IMR-90 (cell line): ENCODE measurements at regions not wholly inside any gene's neighbourhood (a gene's known extent, or its start where the extent isn't known, plus 50 kb on each side); places are given as distances from the start of the nearest gene placed in this dataset.

Experiments
- ATAC-seq: fragments of 200-7000 bp; cut with Tn5 transposase; 2 replicates; pipeline ENCODE4 v1.9.1; 2020; ENCODE audit warnings: low read depth, mild to moderate bottlenecking, moderate library complexity
- BruUV-seq: library from RNA; stranded (reverse); fragments of 400-500 nt; replicated peaks from 2 replicates; lab custom pipeline; 2021; lab: Mats Ljungman, UMichigan
- CTCF ChIA-PET: fragments of 300-600 bp; formaldehyde crosslinking; extraction: SDS; loops from one replicate; lab custom pipeline; 2021; ENCODE audit warnings: antibody characterized with exemption; lab: Yijun Ruan, JAX
- POLR2A ChIA-PET: fragments of 300-600 bp; sonication (Branson Sonifier 250); formaldehyde crosslinking; loops from one replicate; lab custom pipeline; 2022; ENCODE audit warnings: antibody characterized with exemption; ENCODE audit not compliant: unreplicated experiment; lab: Charles Lee
- DNase-seq: peaks from one replicate; pipeline ENCODE4 v3.0.0; 2013
- H2AFZ ChIP-seq: replicated peaks from 2 replicates; pipeline ENCODE3; 2013; ENCODE audit warnings: low read length, mild to moderate bottlenecking; ENCODE audit not compliant: poor library complexity
- H2AK5ac ChIP-seq: 2 replicates; pipeline ENCODE4 v1.6.1; 2013; ENCODE audit warnings: low read depth, low read length, inconsistent platforms
- H2AK9ac ChIP-seq: replicated peaks from 2 replicates; pipeline ENCODE3; 2013; ENCODE audit warnings: mild to moderate bottlenecking, low read depth, low read length, moderate library complexity; ENCODE audit not compliant: poor library complexity
- H2BK120ac ChIP-seq: 2 replicates; pipeline ENCODE4 v1.6.1; 2013; ENCODE audit warnings: low read depth, low read length, inconsistent platforms
- H2BK15ac ChIP-seq: 3 replicates; pipeline ENCODE4 v1.6.1; 2013; ENCODE audit warnings: low read depth, low read length, inconsistent platforms
- H2BK20ac ChIP-seq: 2 replicates; pipeline ENCODE4 v1.6.1; 2013; ENCODE audit warnings: low read depth, mild to moderate bottlenecking, inconsistent platforms, low read length, moderate library complexity
- H2BK5ac ChIP-seq: 2 replicates; pipeline ENCODE4 v1.6.1; 2013; ENCODE audit warnings: mild to moderate bottlenecking, low read depth, low read length, inconsistent platforms; ENCODE audit not compliant: poor library complexity, severe bottlenecking
- H3K14ac ChIP-seq: replicated peaks from 2 replicates; pipeline ENCODE4 v1.6.1; 2013; ENCODE audit warnings: low read depth, low read length, inconsistent platforms
- H3K18ac ChIP-seq: 2 replicates; pipeline ENCODE4 v1.6.1; 2013; ENCODE audit warnings: low read depth, low read length, control low read depth
- H3K23ac ChIP-seq: 2 replicates; pipeline ENCODE4 v1.6.1; 2013; ENCODE audit warnings: low read depth, low read length, inconsistent platforms
- H3K27ac ChIP-seq: 2 replicates; pipeline ENCODE4 v1.5.1; 2013; ENCODE audit warnings: mild to moderate bottlenecking, control low read depth, low read length; ENCODE audit not compliant: insufficient read depth
- H3K27me3 ChIP-seq: 2 replicates; pipeline ENCODE4 v1.6.1; 2013; ENCODE audit warnings: low read length; ENCODE audit not compliant: control insufficient read depth, insufficient read depth
- H3K36me3 ChIP-seq: 2 replicates; pipeline ENCODE4 v1.6.1; 2013; ENCODE audit warnings: low read length, mixed read lengths; ENCODE audit not compliant: control insufficient read depth, insufficient read depth
- H3K4ac ChIP-seq: 2 replicates; pipeline ENCODE4 v1.6.1; 2013; ENCODE audit warnings: low read depth, low read length, inconsistent platforms
- H3K4me1 ChIP-seq: 2 replicates; pipeline ENCODE4 v1.6.1; 2013; ENCODE audit warnings: low read length, mixed read lengths; ENCODE audit not compliant: control insufficient read depth, insufficient read depth
- H3K4me2 ChIP-seq: 2 replicates; pipeline ENCODE4 v1.6.1; 2013; ENCODE audit warnings: low read depth, mild to moderate bottlenecking, control low read depth, low read length, moderate library complexity
- H3K4me3 ChIP-seq: 2 replicates; pipeline ENCODE4 v1.5.1; 2013; ENCODE audit warnings: low read depth, mild to moderate bottlenecking, control low read depth, low read length, moderate library complexity; ENCODE audit not compliant: insufficient read depth
- H3K56ac ChIP-seq: 2 replicates; pipeline ENCODE4 v1.6.1; 2013; ENCODE audit warnings: low read length, inconsistent platforms; ENCODE audit not compliant: insufficient read depth; ENCODE audit errors: extremely low read depth
- H3K79me1 ChIP-seq, 2 experiments: 2 replicates each; pipeline ENCODE4 v1.6.1; 2013; ENCODE audit warnings: low read length in 2 of 2, inconsistent platforms in 1 of 2, low read depth in 1 of 2
- H3K9ac ChIP-seq: 2 replicates; pipeline ENCODE4 v1.6.1; 2013; ENCODE audit warnings: low read depth, low read length, control low read depth
- H3K9me1 ChIP-seq: 2 replicates; pipeline ENCODE4 v1.6.1; 2013; ENCODE audit warnings: low read length, inconsistent platforms; ENCODE audit not compliant: insufficient read depth
- H3K9me3 ChIP-seq: 2 replicates; pipeline ENCODE4 v1.6.1; 2013; ENCODE audit warnings: low read length; ENCODE audit not compliant: control insufficient read depth, insufficient read depth
- H4K20me1 ChIP-seq: 2 replicates; pipeline ENCODE4 v1.6.1; 2013; ENCODE audit warnings: low read length, inconsistent platforms; ENCODE audit not compliant: insufficient read depth
- H4K5ac ChIP-seq: 2 replicates; pipeline ENCODE4 v1.6.1; 2013; ENCODE audit warnings: mild to moderate bottlenecking, low read depth, low read length, control low read depth
- H4K8ac ChIP-seq, 2 experiments: 2 replicates each; pipeline ENCODE4 v1.6.1; 2013; ENCODE audit warnings: low read depth in 2 of 2, low read length in 2 of 2, control low read depth in 1 of 2, inconsistent platforms in 1 of 2
- H4K91ac ChIP-seq: 2 replicates; pipeline ENCODE4 v1.6.1; 2013; ENCODE audit warnings: low read depth, low read length, inconsistent platforms; ENCODE audit not compliant: insufficient read depth
- CEBPB ChIP-seq: IDR thresholded peaks from 2 replicates; pipeline ENCODE4 v1.6.1; 2012; ENCODE audit warnings: low read depth, low read length, improper control_type of control experiment
- MAFK ChIP-seq: IDR thresholded peaks from 2 replicates; pipeline ENCODE4 v1.6.1; 2012; ENCODE audit warnings: low read depth, low read length, improper control_type of control experiment
- MAZ ChIP-seq: IDR thresholded peaks from 2 replicates; pipeline ENCODE4 v1.6.1; 2012; ENCODE audit warnings: low read depth, mild to moderate bottlenecking, low read length, improper control_type of control experiment, moderate library complexity, borderline replicate concordance
- MXI1 ChIP-seq: IDR thresholded peaks from 2 replicates; pipeline ENCODE4 v1.6.1; 2012; ENCODE audit warnings: low read depth, mild to moderate bottlenecking, low read length, moderate library complexity, borderline replicate concordance
- NFE2L2 ChIP-seq: fragments of 150-350 bp; IDR thresholded peaks from 2 replicates; pipeline ENCODE4 v1.6.1; 2016; ENCODE audit warnings: low read depth, mild to moderate bottlenecking, low read length
- RFX5 ChIP-seq: IDR thresholded peaks from 2 replicates; pipeline ENCODE4 v1.8.0; 2012; ENCODE audit warnings: low read depth, mild to moderate bottlenecking, low read length, moderate library complexity
- USF2 ChIP-seq: fragments of 150-350 bp; IDR thresholded peaks from 2 replicates; pipeline ENCODE4 v1.6.1; 2017; ENCODE audit warnings: mild to moderate bottlenecking, antibody characterized with exemption, low read length, low read depth
- WGBS, 2 experiments: methylation state at CpG; one replicate each; pipeline versions ENCODE4 v1.1.5 to v1.1.7; 2013; ENCODE audit warnings: missing lambda C conversion rate in 2 of 2; ENCODE audit not compliant: insufficient read length in 1 of 2; ENCODE audit errors: extremely low coverage in 2 of 2; 5-methylcytosine and 5-hydroxymethylcytosine counted together
- dilution Hi-C: fragments of 300-500 bp; cut with HindIII; formaldehyde crosslinking; loops from one replicate; pipeline ENCODE4 v1.14.3; 2018; ENCODE audit warnings: low sequenced_read_pairs; ENCODE audit not compliant: unreplicated experiment
- in situ Hi-C: fragments of 300-500 bp; cut with MboI; formaldehyde crosslinking; loops from 3 replicates; pipeline ENCODE4 v1.14.3; 2019; ENCODE audit warnings: low sequenced_read_pairs, inconsistent platforms, mixed read lengths
- intact Hi-C: fragments of 100-400 bp; cut with micrococcal nuclease; formaldehyde crosslinking; loops from 2 replicates; pipeline ENCODE4 v1.10.0; 2022

- dilution Hi-C loops, result no loop called here
Measured at GRCh38 chr3:976006-976405, 116.8 kb upstream of the CNTN6 start.

More at GRCh38 chr3:976006-976405, 116.8 kb upstream of the CNTN6 start:
- Histone ChIP-seq H4K5ac (no peak overlapping the region), H2AK9ac (no peak overlapping the region), H3K4ac (no peak overlapping the region), H2AFZ (no peak overlapping the region), H3K9ac (no peak overlapping the region), H3K27ac (no peak overlapping the region), H3K79me1 (no peaks in the 10 kb centered on the region), H4K91ac (no peak overlapping the region), H2AK5ac (no peak overlapping the region), H2BK120ac (no peak overlapping the region), H3K14ac (no peak overlapping the region), H3K36me3 (no peaks in the 10 kb centered on the region), H3K4me2 (no peak overlapping the region), H3K4me1 (no peaks in the 10 kb centered on the region), H3K23ac (no peak overlapping the region), H2BK20ac (no peak overlapping the region), H2BK5ac (no peak overlapping the region), H3K27me3 (no peaks in the 10 kb centered on the region), H2BK15ac (no peak overlapping the region), H3K4me3 (no peak overlapping the region), H4K8ac (no peak overlapping the region), H3K9me1 (no peaks in the 10 kb centered on the region), H3K9me3 (peaks cover 15% of the 10 kb centered on the region), H3K18ac (no peak overlapping the region), H4K20me1 (no peaks in the 10 kb centered on the region), H3K56ac (no peak overlapping the region)
- no CpG with 5 or more reads among the region's 5 CpGs for WGBS, 2 experiments
- no peak for TF ChIP-seq RFX5
- TF ChIP-seq MAFK, result no peak
- no peak for TF ChIP-seq MXI1
- no peak for TF ChIP-seq NFE2L2
- no peak for TF ChIP-seq MAZ
- no peak for TF ChIP-seq CEBPB
- TF ChIP-seq USF2, result no peak
- ChIA-PET POLR2A (no interaction called here), CTCF (no interaction called here)
- DNase-seq (no peak), ATAC-seq (no peak)
- BruUV-seq, result no TSS peak
- intact Hi-C loops, result no loop called here
- in situ Hi-C loops, result no loop called here
